OCI-LY7 (cell line): ENCODE measurements at regions not wholly inside any gene's neighbourhood (a gene's known extent, or its start where the extent isn't known, plus 50 kb on each side); places are given as distances from the start of the nearest gene placed in this dataset.

Experiments used
- BruUV-seq: library from RNA; stranded (reverse); fragments of 400-500 nt; replicated peaks from 2 replicates; lab custom pipeline; 2021; lab: Mats Ljungman, UMichigan
- CTCF ChIA-PET: fragments of 300-600 bp; sonication (Branson Sonifier 250); formaldehyde crosslinking; loops from one replicate; lab custom pipeline; 2022; ENCODE audit warnings: antibody characterized with exemption; ENCODE audit not compliant: unreplicated experiment; lab: Charles Lee
- POLR2A ChIA-PET: fragments of 300-600 bp; sonication (Branson Sonifier 250); formaldehyde crosslinking; loops from one replicate; lab custom pipeline; 2022; ENCODE audit warnings: antibody characterized with exemption; lab: Charles Lee
- DNase-seq: peaks from one replicate; pipeline ENCODE4 v3.0.0-alpha.2; 2015; ENCODE audit warnings: low spot score
- H2AFZ ChIP-seq: fragments of 200-600 bp; sonication (generic), shearing (Covaris generic); 2 replicates; pipeline ENCODE4 v1.6.1; 2014; ENCODE audit warnings: mild to moderate bottlenecking, antibody characterized with exemption, low read length, moderate library complexity
- H3K27ac ChIP-seq: fragments of 200-600 bp; sonication (generic); 2 replicates; pipeline ENCODE4 v1.5.1; 2014; ENCODE audit warnings: mixed run types, low read depth, mild to moderate bottlenecking, moderate library complexity, low read length, inconsistent platforms; ENCODE audit not compliant: poor library complexity, severe bottlenecking
- H3K36me3 ChIP-seq: fragments of 200-600 bp; sonication (generic); 2 replicates; pipeline ENCODE4 v1.6.1; 2014; ENCODE audit warnings: mild to moderate bottlenecking, antibody characterized with exemption, low read length, moderate library complexity, mixed read lengths; ENCODE audit not compliant: insufficient read depth
- H3K4me1 ChIP-seq: fragments of 200-600 bp; sonication (generic); 2 replicates; pipeline ENCODE4 v1.5.1; 2014; ENCODE audit warnings: mild to moderate bottlenecking, low read length; ENCODE audit not compliant: insufficient read depth, poor library complexity, severe bottlenecking
- H3K4me2 ChIP-seq: fragments of 200-600 bp; sonication (generic); 2 replicates; pipeline ENCODE4 v1.6.1; 2014; ENCODE audit warnings: mild to moderate bottlenecking, low read length
- H3K4me3 ChIP-seq: fragments of 200-600 bp; sonication (generic); 2 replicates; pipeline ENCODE4 v1.5.1; 2014; ENCODE audit warnings: mild to moderate bottlenecking, low read depth, low read length; ENCODE audit not compliant: poor library complexity, severe bottlenecking
- H3K79me2 ChIP-seq: fragments of 200-600 bp; sonication (generic); 2 replicates; pipeline ENCODE4 v1.6.1; 2016; ENCODE audit warnings: low read depth, mild to moderate bottlenecking, low read length, moderate library complexity, mixed read lengths; ENCODE audit not compliant: insufficient read depth
- H3K9me2 ChIP-seq: fragments of 200-600 bp; sonication (generic); 2 replicates; pipeline ENCODE4 v1.6.1; 2016; ENCODE audit warnings: mild to moderate bottlenecking, low read length, mixed read lengths; ENCODE audit not compliant: insufficient read depth
- H3K9me3 ChIP-seq: fragments of 200-600 bp; sonication (generic); 2 replicates; pipeline ENCODE4 v1.6.1; 2014; ENCODE audit warnings: mild to moderate bottlenecking, mixed run types, low read length, mixed read lengths
- H4K20me1 ChIP-seq: fragments of 200-600 bp; sonication (generic); 2 replicates; pipeline ENCODE4 v1.6.1; 2014; ENCODE audit warnings: mild to moderate bottlenecking, antibody characterized with exemption, low read length, moderate library complexity, mixed read lengths; ENCODE audit not compliant: insufficient read depth
- CTCF ChIP-seq: fragments of 200-600 bp; sonication (generic); conservative IDR thresholded peaks from 2 replicates; pipeline ENCODE4 v1.5.1; 2014; ENCODE audit warnings: mild to moderate bottlenecking, antibody characterized with exemption, low read length, moderate library complexity, mixed read lengths
- EZH2phosphoT487 ChIP-seq: fragments of 200-600 bp; sonication (generic); IDR thresholded peaks from 2 replicates; pipeline ENCODE4 v1.6.1; 2018; ENCODE audit warnings: low read depth, borderline replicate concordance, mild to moderate bottlenecking, mixed run types, antibody characterized with exemption, low read length, moderate library complexity, mixed read lengths
- intact Hi-C: fragments of 100-400 bp; cut with micrococcal nuclease; formaldehyde crosslinking; loops from one replicate; pipeline ENCODE4 v1.10.0; 2022; ENCODE audit not compliant: unreplicated experiment

- DNase-seq = no peak
- CTCF ChIA-PET = no interaction called here
- intact Hi-C loops = no loop called here
Observed at GRCh38 chr6:93554018-93554417, 134.7 kb upstream of the EPHA7 start.

GRCh38 chr6:93550551-93551276 lies 131.4 kb upstream of the EPHA7 start:
- Histone ChIP-seq H4K20me1 (no peaks in the 10 kb centered on the region), H3K4me1 (no peaks in the 10 kb centered on the region), H3K36me3 (no peaks in the 10 kb centered on the region), H3K27ac (no peak overlapping the region), H3K79me2 (no peaks in the 10 kb centered on the region), H2AFZ (no peak overlapping the region), H3K9me2 (no peaks in the 10 kb centered on the region), H3K4me3 (no peak overlapping the region), H3K4me2 (no peak overlapping the region), H3K9me3 (no peaks in the 10 kb centered on the region)
- no peak for TF ChIP-seq EZH2phosphoT487
- no peak for TF ChIP-seq CTCF
- no peak for DNase-seq
- intact Hi-C loops = no loop called here
- CTCF ChIA-PET = no interaction called here
- POLR2A ChIA-PET = no interaction called here
- no TSS peak for BruUV-seq

More at GRCh38 chr6:93554018-93554417, 134.7 kb upstream of the EPHA7 start:
- Histone ChIP-seq H4K20me1 (no peaks in the 10 kb centered on the region), H3K9me3 (no peaks in the 10 kb centered on the region), H3K4me3 (no peak overlapping the region), H3K4me1 (no peaks in the 10 kb centered on the region), H3K9me2 (no peaks in the 10 kb centered on the region), H3K36me3 (no peaks in the 10 kb centered on the region), H3K4me2 (no peak overlapping the region), H3K79me2 (no peaks in the 10 kb centered on the region), H2AFZ (no peak overlapping the region), H3K27ac (no peak overlapping the region)
- TF ChIP-seq EZH2phosphoT487 (no peak), CTCF (no peak)
- no TSS peak for BruUV-seq
- POLR2A ChIA-PET = no interaction called here

- H3K4me2 ChIP-seq = no peak overlapping the region
- H3K9me2 ChIP-seq = no peaks in the 10 kb centered on the region
- no peak overlapping the region for H3K27ac ChIP-seq
- ChIA-PET POLR2A (no interaction called here), CTCF (no interaction called here)
- H3K36me3 ChIP-seq = no peaks in the 10 kb centered on the region
- BruUV-seq = no TSS peak
- no peak for DNase-seq
- intact Hi-C loops = no loop called here
- no peaks in the 10 kb centered on the region for H4K20me1 ChIP-seq
- H3K4me3 ChIP-seq = no peak overlapping the region
- H3K4me1 ChIP-seq = no peaks in the 10 kb centered on the region
- H3K9me3 ChIP-seq = no peaks in the 10 kb centered on the region
- H2AFZ ChIP-seq = no peak overlapping the region
- H3K79me2 ChIP-seq = no peaks in the 10 kb centered on the region
- TF ChIP-seq EZH2phosphoT487 (no peak), CTCF (no peak)
Observed at GRCh38 chr6:93549868-93550267, 130.5 kb upstream of the EPHA7 start.
